Right renal cortex interstitium (tissue), 3 donors: ENCODE measurements at regions not wholly inside any gene's neighbourhood (a gene's known extent, or its start where the extent isn't known, plus 50 kb on each side); places are given as distances from the start of the nearest gene placed in this dataset.
"Not testable (repeated sequence)": the region's sequence is repeated elsewhere in the genome, so short reads cannot be mapped to it uniquely, and the experiment has no call there.

Source experiments
- DNase-seq, 3 donors: peaks; one replicate each; pipeline ENCODE4 v3.0.0-alpha.2; 2013; ENCODE audit warnings: low read depth in 3 of 3, low spot score in 2 of 3

DNA sequence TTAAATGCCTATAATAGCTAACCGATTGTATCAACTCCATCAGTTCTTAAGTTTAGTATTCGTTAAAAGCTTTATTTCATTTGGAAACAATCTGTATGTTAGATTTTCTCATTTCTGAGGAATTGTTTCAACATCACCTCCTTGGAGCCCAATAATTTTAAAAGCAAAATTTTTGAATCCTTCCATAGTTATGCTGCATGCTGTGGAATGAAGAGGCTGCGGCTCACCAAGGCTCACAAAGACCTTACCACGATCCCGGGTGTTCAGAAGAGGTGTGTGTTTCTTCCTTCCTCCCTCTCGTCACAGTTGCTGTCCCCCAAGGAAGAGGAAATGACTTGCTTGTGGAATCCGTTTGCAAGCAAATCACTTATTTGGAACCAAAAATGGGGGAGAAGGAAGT is 143.8 kb downstream of the FGF1 start:
- no peak for DNase-seq

DNA sequence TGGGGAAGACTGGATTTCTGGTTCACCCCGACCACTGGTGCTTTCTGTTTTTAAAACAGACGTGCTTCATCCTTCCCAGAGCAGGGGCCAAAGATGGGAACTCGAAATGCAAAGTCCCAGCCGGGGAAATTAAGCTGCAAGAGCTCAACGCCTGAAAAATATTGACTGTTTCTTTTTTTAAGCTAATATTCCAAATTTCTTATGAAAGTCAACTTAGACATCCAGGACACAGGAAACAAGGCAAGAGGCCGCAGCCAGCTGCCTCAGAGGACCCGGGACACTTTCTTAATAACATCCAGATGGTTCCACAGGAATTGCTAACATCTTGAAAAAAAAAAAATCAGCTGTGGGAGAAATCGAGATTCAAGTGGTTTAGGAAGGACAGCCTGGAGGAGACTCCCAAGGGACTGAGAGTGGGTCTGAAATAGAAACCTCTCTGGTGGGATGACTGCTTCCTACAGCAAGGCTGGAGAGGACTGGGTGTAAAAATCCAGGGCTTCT is 144.9 kb downstream of the FGF1 start:
- DNase-seq, result no peak

DNA sequence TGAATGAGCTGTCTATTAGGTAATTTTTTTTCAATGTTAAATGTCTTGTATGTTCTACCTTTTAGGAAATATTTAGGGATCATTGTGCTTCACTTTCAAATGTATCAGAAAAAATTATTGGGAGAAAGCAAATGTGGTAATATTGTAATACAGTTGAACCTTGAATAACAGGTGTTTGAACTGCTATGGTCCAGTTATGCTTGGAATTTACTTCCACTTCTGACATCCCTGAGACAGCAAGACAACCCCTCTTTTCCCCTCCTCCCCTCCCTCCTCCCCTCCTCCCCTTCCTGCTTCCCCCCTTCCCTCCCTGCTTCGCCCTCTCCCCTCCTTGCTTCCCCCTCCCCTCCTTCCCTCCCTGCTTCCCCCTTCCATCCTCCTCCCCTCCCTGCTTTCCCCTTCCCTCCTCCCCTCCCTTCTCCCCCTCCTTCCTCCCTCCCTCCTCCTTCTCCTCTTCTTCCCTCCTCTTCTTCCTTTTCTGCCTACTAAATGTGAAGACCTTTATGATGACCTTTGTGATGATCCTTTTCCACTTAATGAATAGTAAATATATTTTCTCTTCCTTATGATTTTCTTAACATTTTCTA is 146.6 kb downstream of the FGF1 start:
- no peak for DNase-seq

DNA sequence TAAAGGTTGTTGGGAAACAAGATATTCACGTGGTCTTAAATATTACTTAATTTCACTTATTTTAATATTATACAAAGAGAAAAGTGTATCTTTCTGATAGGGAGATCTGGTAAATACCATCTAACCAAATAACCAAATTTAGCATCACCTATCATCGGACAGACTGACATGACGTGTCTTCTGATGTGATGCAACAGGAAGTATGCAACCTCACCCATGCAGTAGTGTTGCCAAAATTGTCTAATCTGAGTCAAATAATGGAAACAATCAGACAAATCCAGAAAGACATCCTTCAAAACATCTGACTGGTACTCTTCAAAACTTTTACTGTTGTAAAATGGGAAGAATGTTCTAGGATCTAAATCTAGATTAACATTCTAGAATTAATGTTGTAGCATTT is 148.0 kb downstream of the FGF1 start:
- DNase-seq, result no peak

DNA sequence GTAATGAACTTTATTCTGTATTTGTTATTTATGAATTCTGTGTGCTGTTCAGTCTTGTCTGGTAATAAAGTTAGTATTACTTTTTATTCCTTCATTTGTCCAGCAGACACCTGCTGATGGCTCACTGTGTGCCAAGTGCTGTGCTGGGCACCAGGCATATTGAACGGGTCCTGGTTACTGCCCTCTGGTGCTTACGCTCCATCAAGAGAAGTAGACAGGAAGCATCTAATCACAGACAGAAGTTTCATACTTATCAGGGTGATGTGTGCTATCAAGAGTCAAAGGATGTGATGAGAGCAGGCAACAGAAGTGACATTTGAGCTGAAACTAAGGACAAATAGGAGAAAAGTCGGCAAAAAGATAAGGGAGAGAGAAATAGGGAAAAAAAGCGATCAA is 153.1 kb downstream of the FGF1 start:
- DNase-seq, result no peak

DNA sequence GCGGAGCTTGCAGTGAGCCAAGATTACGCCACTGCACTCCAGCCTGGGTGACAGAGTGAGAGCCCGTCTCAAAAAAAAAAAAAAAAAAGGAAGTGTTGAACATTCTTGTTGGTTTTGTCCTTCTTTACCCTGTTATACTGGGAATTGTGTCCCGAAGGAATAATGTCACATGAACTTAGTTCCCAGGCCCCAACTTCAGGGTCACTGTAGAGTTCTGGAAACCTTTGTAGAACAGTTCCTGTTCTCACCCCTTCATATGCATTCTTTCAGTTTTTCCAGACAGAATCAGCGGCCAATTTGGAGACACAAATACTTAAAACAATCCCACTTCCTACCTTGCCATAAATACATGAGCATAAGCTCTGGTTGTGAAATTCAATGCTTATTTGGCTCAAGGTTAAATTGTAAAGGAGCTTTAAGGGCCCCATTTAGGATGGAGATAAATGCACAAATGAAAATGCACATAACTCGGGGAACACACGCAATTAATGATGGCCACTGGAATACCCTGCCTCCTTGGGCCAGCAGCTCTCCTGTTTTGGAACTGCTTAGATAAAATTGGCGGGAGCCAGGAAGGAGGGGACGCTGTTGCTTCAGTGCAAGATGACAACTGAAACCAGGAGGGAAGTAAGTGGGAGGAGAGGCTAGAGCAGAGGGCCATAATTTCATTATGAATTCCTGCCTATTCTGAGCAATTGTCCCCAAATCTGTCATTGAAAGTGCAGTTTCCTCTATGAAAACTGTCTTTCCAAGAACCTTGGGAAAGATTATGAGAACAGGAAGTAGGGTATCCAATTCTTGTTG is 153.7 kb downstream of the FGF1 start:
- no peak for DNase-seq

DNA sequence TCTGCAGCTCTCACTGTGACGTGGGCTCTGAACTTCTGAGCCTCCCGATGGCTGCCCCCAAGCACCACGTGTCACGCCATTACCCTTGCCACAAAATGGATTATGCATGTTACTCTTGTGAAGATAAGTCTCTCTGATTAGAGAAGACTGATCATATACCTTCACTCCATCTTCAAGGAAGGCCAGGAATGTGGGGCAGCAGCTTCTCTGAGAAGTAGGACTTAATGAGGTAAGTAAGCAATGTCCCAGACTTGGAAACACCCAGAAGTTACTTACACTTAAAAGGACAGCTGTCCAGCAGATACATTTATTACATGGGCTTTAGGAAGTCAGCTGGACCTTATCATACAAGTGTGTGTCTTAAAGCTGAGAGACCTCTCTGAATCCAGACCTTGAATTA is 155.0 kb downstream of the FGF1 start:
- no peak for DNase-seq

DNA sequence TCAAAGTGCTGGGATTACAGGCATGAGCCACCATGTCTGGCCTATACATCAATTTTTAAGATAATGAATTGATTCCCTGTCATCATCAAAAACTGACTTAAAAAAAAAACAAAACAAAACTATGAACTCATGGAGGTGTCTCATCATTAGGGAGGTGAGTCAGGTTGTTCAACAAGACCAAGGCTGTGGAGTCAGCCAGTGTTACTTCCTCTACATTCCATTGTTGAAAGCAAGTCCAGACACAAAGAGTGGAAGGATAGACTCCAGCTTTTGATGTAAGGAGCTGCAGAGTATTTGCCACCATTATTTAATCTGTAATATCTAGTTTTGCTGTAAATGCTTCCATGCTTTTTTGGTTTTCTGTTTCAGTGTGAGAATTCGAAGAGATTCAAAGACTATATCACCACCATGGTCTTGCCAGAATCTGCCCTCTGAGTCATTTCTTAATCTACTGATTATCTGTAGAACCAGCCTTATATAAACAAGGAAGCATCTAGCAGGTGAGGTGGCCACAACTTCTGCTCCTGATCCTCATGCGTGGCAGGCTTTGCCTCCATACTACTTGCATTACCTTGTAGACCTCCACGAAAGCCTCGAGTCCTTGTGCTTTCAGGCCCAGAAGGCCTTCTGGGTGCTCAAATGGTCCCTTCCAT is 156.1 kb downstream of the FGF1 start:
- DNase-seq, result no peak

DNA sequence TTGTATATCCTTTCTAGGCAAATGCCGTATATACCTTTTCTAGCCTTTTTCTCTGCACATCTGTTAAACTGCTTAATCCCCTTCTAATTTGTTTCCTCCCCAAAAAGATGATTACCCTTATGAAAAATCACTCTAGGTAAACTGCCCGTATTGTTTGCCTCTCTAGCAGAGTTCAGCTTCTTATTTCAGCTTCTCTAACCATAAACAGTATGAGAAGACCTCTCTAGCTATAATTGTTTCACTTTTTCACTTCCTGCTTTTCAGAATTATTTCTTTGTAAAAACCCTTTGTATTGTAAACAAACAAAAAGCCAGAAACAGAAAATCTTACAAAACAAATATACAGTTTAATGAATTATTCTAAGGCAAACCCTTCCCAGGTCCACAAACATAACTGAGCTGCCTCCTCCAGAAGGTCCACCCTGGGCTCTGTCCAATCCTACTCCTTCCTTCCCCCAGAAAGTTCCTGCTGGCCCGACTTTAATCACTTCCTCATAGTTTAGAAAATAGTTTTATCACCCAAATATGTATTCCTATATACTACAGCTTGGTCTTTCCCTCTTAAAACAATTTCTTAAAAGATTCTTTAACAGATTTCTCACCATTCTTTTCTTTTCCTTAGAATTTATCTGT is 158.1 kb downstream of the FGF1 start:
- no peak for DNase-seq

DNA sequence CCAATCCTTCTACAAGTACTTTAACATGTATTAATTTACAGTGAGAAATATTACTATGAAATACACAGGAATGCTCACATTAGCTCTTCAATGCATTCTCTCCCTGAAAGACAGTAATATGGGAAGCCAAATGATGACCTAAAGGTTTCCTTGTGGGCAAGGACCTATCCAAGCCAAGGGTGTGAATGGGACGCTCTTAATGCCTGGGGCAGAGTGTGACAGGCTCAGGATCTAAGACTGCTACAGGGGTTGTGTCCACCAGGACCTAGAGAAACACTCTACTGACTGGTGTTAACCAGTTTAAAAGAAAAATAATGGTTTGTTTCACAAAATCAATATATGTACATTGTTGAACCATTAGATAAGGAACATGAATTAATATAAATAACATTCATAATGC is 158.7 kb downstream of the FGF1 start:
- DNase-seq, result no peak

DNA sequence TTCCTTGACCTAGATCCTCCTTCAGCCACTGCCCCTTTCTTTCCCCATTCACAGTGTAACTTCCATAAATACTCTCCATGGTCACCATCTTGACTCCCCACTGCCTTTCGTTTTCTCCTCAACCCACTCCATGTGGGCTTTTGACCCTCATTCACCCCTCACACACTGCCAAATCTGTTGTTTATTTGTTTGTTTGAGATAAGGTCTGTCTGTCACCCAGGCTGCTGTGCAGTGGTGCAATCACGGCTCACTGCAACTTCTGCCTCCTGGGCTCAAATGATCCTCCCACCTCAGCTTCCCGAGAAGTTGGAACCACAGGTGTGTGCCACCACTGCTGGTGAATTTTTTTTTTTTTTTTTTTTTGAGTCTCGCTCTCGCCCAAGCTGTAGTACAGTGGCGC is 162.9 kb downstream of the FGF1 start:
- no peak for DNase-seq

DNA sequence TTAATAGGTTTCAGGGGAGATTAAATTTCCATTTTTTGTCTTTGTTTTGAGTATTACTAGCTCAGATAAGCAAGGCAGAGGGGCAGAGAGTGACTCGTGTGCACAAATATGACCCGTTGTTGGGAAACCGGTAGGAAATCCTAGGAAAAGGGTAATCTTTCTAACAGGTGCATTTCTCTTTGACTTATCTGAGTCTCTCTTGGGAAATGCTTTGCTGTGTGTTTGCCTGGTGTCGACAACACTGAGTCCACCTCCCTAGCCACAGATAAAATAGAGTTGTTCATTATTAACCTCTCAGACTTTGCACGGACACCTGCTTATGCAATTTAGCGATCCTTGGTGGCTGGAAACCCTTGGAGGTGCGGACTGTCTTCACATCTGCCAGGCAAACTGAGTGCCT is 164.2 kb downstream of the FGF1 start:
- DNase-seq, result no peak

DNA sequence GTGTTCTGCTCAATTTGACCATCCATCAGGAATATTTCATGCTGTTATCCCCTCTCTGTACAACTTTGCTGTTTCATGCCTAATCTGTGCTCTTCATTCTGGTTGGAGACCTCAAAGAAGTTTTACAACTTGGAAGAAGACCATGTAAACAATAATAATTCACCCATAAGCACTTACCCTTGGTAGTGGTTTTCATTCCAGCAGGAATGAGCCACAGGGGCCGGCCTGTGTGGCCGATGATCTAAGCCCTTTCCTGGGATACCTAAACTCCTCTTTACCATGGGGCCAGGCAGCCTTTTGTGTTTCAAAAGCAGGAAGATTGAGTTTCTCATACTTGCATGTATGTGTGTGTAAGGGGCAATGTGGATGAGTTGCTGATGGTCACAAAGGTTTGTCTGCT is 165.0 kb downstream of the FGF1 start:
- no peak for DNase-seq

DNA sequence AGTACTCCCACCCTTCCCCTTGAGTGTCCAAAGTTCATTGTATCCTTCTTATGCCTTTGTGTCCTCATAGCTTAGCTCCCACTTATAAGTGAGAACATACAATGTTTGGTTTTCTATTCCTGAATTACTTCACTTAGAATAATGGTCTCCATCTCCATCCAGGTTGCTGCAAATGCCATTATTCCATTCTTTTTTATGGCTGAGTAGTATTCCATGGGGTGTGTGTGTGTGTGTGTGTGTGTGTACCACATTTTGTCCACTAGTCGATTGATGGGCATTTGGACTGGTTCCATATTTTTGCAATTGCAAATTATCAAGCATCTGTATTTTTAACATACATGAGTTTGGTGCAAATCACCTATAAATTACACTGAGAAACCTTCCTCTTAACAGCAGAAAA is 166.0 kb downstream of the FGF1 start:
- DNase-seq, result not testable (repeated sequence)

DNA sequence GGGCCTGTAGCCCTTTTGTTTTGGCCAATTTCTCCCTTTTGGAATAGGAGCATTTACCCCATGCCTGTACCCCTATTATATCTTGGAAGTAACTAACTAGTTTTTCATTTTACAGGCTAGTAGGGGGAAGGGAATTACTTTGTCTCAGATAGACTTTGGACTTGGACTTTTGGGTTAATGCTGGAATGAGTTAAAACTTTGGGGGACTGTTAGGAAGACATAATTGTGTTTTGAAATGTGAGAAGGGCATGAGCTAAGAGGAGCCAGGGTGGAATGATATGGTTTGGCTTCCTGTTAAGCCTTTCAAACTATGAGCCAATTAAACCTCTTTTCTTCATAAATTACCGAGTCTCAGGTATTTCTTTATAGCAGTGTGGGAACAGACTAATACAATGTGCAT is 168.1 kb downstream of the FGF1 start:
- DNase-seq, result no peak

DNA sequence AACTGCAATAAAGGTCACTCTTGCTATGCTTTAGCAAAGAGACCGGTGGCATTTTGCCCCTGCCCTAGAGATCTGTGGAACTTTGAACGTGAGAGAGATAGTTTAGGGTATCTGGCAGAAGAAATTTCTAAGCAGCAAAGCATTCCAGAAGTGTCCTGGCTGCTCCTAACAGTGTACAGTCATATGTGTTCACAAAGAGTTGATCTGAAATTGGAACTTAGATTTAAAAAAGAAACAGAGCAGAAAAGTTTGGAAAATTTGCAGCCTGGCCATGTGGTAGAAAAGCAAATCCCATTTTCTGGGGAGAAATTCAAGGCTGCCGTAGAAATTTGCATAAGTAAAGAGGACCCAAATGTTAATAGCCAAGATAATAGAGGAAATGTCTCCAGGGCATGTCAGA is 169.2 kb downstream of the FGF1 start:
- no peak for DNase-seq

DNA sequence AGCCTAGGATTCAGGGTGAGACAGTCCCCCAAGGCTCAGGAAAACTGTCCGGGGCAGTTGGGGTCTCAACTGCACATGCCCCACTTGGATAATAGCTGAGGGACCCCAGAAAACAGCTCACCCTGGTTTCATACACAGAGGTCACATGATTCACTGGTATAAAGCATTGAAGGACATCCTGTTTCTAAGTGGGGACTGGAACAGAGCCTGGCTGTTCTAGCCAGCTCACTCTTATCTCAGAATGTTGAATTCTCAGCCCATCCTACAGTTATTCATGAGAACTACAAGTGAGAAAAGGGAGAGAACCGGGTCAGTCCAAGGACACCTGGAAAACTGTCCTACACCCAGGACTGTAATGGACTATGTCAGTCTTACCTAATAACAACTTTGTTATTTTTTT is 170.9 kb downstream of the FGF1 start:
- no peak for DNase-seq

DNA sequence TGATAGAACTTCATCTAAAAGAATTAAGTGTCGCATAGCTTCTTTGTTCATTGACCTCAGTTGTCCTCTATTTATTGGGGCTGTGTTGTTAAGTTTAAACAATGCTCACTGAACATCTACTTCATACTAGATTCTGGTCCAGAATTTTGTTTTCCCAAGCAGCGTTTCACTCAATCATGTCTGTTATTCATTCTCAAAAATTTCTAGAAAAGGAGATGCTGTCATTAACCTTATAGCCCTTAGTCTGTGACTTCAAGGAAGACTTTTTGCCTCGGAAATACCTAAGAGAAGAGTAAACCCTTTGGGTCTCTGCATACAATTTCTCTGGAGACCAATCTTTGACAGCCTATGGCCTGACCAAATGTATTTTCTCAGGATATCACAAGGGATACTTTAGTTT is 171.7 kb downstream of the FGF1 start:
- DNase-seq, result no peak

DNA sequence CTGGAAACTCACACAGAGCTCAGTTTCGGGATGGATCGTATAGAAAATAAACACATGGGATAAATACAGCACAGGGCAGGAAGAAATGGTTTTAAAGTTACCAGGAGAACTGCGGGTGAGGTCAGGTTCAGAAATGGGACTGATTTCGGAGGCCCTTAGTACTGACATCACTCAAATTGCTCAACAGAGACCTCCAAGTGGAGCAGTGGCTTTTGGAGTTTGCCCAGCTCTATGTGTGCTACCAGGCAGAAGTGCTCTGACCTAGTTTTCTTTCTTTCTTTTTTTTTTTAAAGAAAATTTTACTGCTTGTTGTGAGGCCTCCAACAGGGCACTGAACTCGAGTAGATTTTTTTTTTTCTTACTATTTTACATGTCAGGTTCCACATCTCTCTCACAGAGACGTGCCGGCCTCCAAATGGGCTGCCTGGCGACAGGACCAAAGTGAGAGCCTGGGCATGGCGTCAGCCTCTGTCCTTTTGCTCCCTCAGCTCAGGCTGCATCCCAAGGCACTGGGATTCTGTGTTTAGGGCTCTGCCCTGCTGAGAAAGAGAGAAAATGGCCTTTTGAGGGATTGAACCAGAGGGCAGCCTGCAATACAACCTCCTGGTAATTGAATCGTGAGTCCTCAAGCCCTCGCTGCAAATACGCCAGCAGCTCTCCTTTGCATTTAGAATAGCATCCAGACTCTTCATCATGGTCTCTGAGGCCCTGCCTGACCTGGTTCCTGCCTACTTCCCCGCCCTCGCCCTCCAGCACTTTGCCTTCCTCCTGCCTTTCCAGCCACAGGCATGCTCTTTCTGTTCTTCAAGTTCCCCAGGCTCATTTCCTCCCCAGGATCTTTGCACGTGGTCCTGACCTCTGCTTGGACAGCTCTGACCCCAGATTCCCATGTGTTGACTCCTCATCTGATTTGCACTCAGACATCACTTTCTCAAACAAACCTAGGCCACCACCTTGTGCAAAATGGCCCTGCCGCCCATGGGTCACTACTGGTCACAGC is 173.5 kb downstream of the FGF1 start:
- no peak for DNase-seq

DNA sequence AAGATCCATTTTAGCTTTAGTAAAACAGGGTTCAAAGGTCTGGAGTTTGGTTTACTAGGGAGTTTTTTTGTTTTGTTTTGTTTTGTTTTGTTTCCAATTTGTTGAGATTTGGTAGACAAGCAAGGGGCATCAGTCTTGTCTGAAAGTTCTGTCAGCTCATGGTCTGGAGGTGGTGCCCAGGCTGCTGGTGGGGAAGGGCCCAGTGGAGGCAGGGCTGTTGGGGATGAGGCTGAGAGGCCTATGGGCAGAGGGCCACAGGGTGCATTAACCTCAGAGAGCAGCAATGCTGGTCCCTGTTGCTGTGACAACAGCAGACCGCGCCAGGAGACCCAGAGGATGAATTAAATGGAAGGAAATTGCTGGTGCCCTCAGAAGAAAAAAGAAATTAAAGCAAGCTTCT is 174.5 kb downstream of the FGF1 start:
- no peak for DNase-seq
